AG04449 (cell line): ENCODE measurements at regions not wholly inside any gene's neighbourhood (a gene's known extent, or its start where the extent isn't known, plus 50 kb on each side); places are given as distances from the start of the nearest gene placed in this dataset.

Experiments
- CTCF ChIA-PET: fragments of 350-600 bp; formaldehyde crosslinking; extraction: SDS; loops from one replicate; lab custom pipeline; 2021; ENCODE audit warnings: antibody characterized with exemption; lab: Yijun Ruan, JAX
- POLR2A ChIA-PET: fragments of 400-600, 350-600 bp; formaldehyde crosslinking; extraction: SDS; loops from one replicate; lab custom pipeline; 2020; ENCODE audit warnings: antibody characterized with exemption, inconsistent platforms; lab: Yijun Ruan, JAX
- DNase-seq: peaks from one replicate; pipeline ENCODE4 v3.0.0-alpha.2; 2010; ENCODE audit warnings: low read depth, low spot score
- H3K4me3 ChIP-seq: 2 replicates; pipeline ENCODE4 v1.5.1; 2011; ENCODE audit warnings: low read depth, mild to moderate bottlenecking, control low read depth, low read length
- TF ChIP-seq, protein P1 (sequence below): IDR thresholded peaks from one replicate; pipeline ENCODE4 v1.5.1; 2011; ENCODE audit warnings: mild to moderate bottlenecking, moderate library complexity, low read length, control low read depth, inconsistent platforms; ENCODE audit not compliant: insufficient read depth; ENCODE audit errors: missing control alignments

DNA sequence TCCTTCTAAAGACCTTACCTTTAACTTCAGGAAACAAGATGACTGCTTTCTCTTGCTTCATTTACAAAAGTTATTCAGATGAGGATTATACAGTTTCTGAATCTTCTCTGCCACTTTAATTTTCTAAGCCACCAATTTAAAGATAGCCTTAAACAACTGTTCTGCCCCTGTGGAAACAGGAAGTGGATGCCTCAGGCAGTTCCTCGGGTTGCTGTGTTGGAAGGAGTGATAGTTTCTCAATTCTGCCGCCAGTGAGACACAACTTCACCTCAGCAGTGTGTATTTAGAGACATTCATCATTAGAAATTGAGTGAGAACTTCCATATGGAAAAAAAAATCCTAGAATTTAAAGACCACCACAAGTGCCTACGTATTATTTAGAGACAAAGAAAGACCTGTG lies 475.1 kb upstream of the WWC1 start:
- DNase-seq: no peak

DNA sequence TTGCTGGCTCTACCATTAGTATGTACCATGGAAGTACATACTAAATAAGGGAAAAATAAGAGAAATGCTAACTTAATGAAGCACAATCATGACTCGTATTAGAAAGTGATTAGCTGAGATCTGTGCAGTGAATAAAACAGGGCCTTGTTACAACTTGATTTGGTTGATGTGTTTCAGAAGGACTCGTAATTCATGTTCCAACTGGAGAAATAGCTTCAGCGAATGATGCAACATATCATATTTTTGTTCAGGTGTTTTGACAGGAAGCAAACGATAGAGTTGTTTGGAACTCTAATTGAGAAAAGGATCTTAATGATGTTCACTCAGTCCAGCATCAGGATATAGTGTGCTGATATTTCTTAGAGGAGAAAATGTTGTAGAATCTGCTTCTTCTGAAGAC lies 474.6 kb upstream of the WWC1 start:
- ChIA-PET POLR2A (no interaction called here), CTCF (no interaction called here)
- TF ChIP-seq, protein P1, sequence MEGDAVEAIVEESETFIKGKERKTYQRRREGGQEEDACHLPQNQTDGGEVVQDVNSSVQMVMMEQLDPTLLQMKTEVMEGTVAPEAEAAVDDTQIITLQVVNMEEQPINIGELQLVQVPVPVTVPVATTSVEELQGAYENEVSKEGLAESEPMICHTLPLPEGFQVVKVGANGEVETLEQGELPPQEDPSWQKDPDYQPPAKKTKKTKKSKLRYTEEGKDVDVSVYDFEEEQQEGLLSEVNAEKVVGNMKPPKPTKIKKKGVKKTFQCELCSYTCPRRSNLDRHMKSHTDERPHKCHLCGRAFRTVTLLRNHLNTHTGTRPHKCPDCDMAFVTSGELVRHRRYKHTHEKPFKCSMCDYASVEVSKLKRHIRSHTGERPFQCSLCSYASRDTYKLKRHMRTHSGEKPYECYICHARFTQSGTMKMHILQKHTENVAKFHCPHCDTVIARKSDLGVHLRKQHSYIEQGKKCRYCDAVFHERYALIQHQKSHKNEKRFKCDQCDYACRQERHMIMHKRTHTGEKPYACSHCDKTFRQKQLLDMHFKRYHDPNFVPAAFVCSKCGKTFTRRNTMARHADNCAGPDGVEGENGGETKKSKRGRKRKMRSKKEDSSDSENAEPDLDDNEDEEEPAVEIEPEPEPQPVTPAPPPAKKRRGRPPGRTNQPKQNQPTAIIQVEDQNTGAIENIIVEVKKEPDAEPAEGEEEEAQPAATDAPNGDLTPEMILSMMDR: no peak

More for the DNA sequence above, 475.1 kb upstream of the WWC1 start:
- ChIA-PET CTCF (no interaction called here), POLR2A (no interaction called here)
- TF ChIP-seq, protein P1: no peak
- H3K4me3 ChIP-seq: no peak overlapping the region

DNA sequence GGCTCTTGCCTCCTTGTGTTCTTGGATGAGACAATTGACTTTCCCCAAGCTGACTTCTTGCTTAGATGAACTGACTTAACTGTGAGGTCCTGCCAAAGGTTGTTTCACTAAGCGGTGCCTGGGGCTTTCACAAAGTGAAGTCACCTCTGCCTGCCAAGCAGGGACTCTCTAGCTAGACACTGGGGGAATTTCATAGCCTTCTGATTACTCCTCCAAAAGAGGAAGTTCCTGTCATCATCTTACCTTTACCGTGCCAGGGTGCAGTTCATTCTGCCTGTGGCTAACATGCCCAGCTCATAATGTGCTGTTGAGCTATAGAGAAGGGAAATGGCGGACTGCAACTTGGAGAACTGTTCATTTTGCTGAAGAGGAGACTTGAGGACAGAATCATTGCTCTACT lies 472.0 kb upstream of the WWC1 start:
- CTCF ChIA-PET: interaction anchor here (1.7 kb wide), 1 partner anchor 13 kb away, joined by 4 read pairs; no protein-coding TSS in a partner anchor
- H3K4me3 ChIP-seq: no peak overlapping the region
- TF ChIP-seq, protein P1: no peak
- no peak for DNase-seq
- POLR2A ChIA-PET: no interaction called here

More for the DNA sequence above, 474.6 kb upstream of the WWC1 start:
- no peak overlapping the region for H3K4me3 ChIP-seq
- DNase-seq: no peak

- DNase-seq: no peak
- H3K4me3 ChIP-seq: no peak overlapping the region
- CTCF ChIA-PET: interaction anchor here (1.0 to 1.7 kb wide), 3 partner anchors 12 to 237 kb away, joined by 3 to 4 read pairs (median 4); no protein-coding TSS in a partner anchor
- POLR2A ChIA-PET: no interaction called here
- TF ChIP-seq, protein P1: no peak
Observed at GRCh38 chr5:167820101-167820990, 471.1 kb upstream of the WWC1 start.

GRCh38 chr5:167821151-167821550 lies 470.3 kb upstream of the WWC1 start:
- H3K4me3 ChIP-seq: no peak overlapping the region
- CTCF ChIA-PET: interaction anchor here (1.0 to 1.7 kb wide), 2 partner anchors 128 to 238 kb away, joined by 3 to 4 read pairs; no protein-coding TSS in a partner anchor
- TF ChIP-seq, protein P1: no peak
- DNase-seq: no peak
- POLR2A ChIA-PET: no interaction called here

GRCh38 chr5:167821669-167822068 lies 469.8 kb upstream of the WWC1 start:
- DNase-seq: no peak
- ChIA-PET POLR2A (no interaction called here), CTCF (interaction anchor here (1.0 to 1.7 kb wide), 2 partner anchors 127 to 239 kb away, joined by 3 to 4 read pairs; no protein-coding TSS in a partner anchor)
- TF ChIP-seq, protein P1: no peak
- no peak overlapping the region for H3K4me3 ChIP-seq
